Astrocyte (in vitro differentiated cells and primary cell): ENCODE measurements at regions not wholly inside any gene's neighbourhood (a gene's known extent, or its start where the extent isn't known, plus 50 kb on each side); places are given as distances from the start of the nearest gene placed in this dataset.

Source experiments
- EZH2 ChIP-seq: IDR thresholded peaks from 2 replicates; pipeline ENCODE4 v1.6.1; 2012; ENCODE audit warnings: mild to moderate bottlenecking, low read length, inconsistent platforms; ENCODE audit not compliant: insufficient read depth
- TF ChIP-seq, protein P1 (sequence below): IDR thresholded peaks from 2 replicates; pipeline ENCODE4 v1.5.1; 2011; ENCODE audit warnings: low read depth, mild to moderate bottlenecking, inconsistent platforms, low read length, moderate library complexity; ENCODE audit not compliant: insufficient read depth

DNA sequence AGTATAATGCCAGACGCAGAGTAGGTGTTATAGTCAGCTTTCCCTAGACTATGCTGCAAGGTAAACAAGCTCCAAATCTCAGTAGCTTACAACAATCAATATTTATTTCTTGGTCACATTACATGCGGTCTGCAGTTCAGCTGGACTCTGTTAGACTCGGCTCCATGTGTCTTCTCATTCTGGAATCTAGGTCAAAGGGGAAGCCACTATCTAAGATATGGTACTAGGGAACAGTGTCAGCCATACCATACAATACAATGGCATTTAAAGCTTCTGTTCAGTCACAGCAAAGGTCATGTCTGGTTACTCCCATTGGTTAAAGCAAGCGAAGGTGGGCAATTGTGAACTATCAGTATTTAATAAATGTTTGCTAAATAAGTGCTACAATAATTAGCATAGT, 65.3 kb upstream of the SERTM1 start:
- no peak for TF ChIP-seq EZH2
- TF ChIP-seq, protein P1, sequence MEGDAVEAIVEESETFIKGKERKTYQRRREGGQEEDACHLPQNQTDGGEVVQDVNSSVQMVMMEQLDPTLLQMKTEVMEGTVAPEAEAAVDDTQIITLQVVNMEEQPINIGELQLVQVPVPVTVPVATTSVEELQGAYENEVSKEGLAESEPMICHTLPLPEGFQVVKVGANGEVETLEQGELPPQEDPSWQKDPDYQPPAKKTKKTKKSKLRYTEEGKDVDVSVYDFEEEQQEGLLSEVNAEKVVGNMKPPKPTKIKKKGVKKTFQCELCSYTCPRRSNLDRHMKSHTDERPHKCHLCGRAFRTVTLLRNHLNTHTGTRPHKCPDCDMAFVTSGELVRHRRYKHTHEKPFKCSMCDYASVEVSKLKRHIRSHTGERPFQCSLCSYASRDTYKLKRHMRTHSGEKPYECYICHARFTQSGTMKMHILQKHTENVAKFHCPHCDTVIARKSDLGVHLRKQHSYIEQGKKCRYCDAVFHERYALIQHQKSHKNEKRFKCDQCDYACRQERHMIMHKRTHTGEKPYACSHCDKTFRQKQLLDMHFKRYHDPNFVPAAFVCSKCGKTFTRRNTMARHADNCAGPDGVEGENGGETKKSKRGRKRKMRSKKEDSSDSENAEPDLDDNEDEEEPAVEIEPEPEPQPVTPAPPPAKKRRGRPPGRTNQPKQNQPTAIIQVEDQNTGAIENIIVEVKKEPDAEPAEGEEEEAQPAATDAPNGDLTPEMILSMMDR, result no peak
